SK-N-SH (cell line): ENCODE measurements at regions not wholly inside any gene's neighbourhood (a gene's known extent, or its start where the extent isn't known, plus 50 kb on each side); places are given as distances from the start of the nearest gene placed in this dataset.
A peak's percentile ranks its signal among the peaks of the same experiment; 100 is the strongest.

ENCODE experiments used
- CTCF ChIA-PET: fragments of 300-600, 350-600 bp; formaldehyde crosslinking; extraction: SDS; loops from one replicate; lab custom pipeline; 2021; lab: Yijun Ruan, JAX
- POLR2A ChIA-PET: fragments of 350-600 bp; sonication (Branson Sonifier 250); formaldehyde crosslinking; extraction: SDS; loops from one replicate; lab custom pipeline; 2020; ENCODE audit warnings: antibody characterized with exemption, inconsistent platforms; lab: Yijun Ruan, JAX
- DNase-seq: peaks from one replicate; pipeline ENCODE4 v3.0.0; 2012
- H2AFZ ChIP-seq: fragments of 200-600 bp; sonication (generic); 2 replicates; pipeline ENCODE4 v1.8.1; 2016; ENCODE audit warnings: antibody characterized with exemption, mild to moderate bottlenecking, low read depth
- H3F3A ChIP-seq: fragments of 200-600 bp; sonication (generic); replicated peaks from 2 replicates; pipeline ENCODE3; 2016; ENCODE audit warnings: antibody characterized with exemption, mild to moderate bottlenecking; ENCODE audit not compliant: insufficient read depth
- H3K27ac ChIP-seq, 2 experiments: fragments of 200-500 bp in 1 of 2; fragments of 200-600 bp in 1 of 2; sonication (Bioruptor generic) in 1 of 2; sonication (generic), shearing (Covaris generic) in 1 of 2; 2 replicates each; pipeline versions ENCODE4 v1.5.1 to v1.6.1; 2014 to 2016; ENCODE audit warnings: low read depth in 2 of 2, inconsistent platforms in 1 of 2, low read length in 1 of 2, mild to moderate bottlenecking in 1 of 2, mixed read lengths in 1 of 2
- H3K27me3 ChIP-seq: fragments of 200-600 bp; sonication (generic), shearing (Covaris generic); 2 replicates; pipeline ENCODE4 v1.6.1; 2016; ENCODE audit warnings: mixed run types; ENCODE audit not compliant: insufficient read depth
- H3K36me3 ChIP-seq, 2 experiments: fragments of 200-500 bp in 1 of 2; fragments of 200-600 bp in 1 of 2; sonication (Bioruptor generic) in 1 of 2; sonication (generic) in 1 of 2; replicated peaks in 1 of 2; 2 replicates each; pipeline versions ENCODE3 to v1.5.1; 2014 to 2016; ENCODE audit warnings: low read length in 1 of 2, mild to moderate bottlenecking in 1 of 2; ENCODE audit not compliant: insufficient read depth in 2 of 2, control insufficient read depth in 1 of 2
- H3K4me1 ChIP-seq, 2 experiments: fragments of 200-500 bp in 1 of 2; fragments of 200-600 bp in 1 of 2; sonication (Bioruptor generic) in 1 of 2; sonication (generic), shearing (Covaris generic) in 1 of 2; 2 replicates each; pipeline versions ENCODE4 v1.5.1 to v1.6.1; 2014 to 2016; ENCODE audit warnings: low read depth in 1 of 2, low read length in 1 of 2, mixed run types in 1 of 2; ENCODE audit not compliant: insufficient read depth in 2 of 2, control insufficient read depth in 1 of 2
- H3K4me2 ChIP-seq: fragments of 200-600 bp; sonication (generic), shearing (Covaris generic); 2 replicates; pipeline ENCODE4 v1.6.1; 2017; ENCODE audit warnings: mixed run types
- H3K4me3 ChIP-seq, 2 experiments: fragments of 200-500 bp in 1 of 2; fragments of 200-600 bp in 1 of 2; sonication (Bioruptor generic) in 1 of 2; sonication (generic), shearing (Covaris generic) in 1 of 2; 2 replicates each; pipeline versions ENCODE4 v1.5.1 to v1.8.1; 2014 to 2016; ENCODE audit warnings: low read depth in 2 of 2, inconsistent platforms in 1 of 2, low read length in 1 of 2, mild to moderate bottlenecking in 1 of 2, mixed read lengths in 1 of 2, moderate library complexity in 1 of 2
- H3K79me2 ChIP-seq: fragments of 200-600 bp; sonication (generic); 2 replicates; pipeline ENCODE4 v1.8.1; 2017; ENCODE audit warnings: mild to moderate bottlenecking; ENCODE audit not compliant: insufficient read depth
- H3K9ac ChIP-seq: fragments of 200-600 bp; sonication (generic); 2 replicates; pipeline ENCODE4 v1.6.1; 2017; ENCODE audit warnings: mixed run types
- H3K9me2 ChIP-seq: fragments of 200-600 bp; sonication (generic); 2 replicates; pipeline ENCODE4 v1.6.1; 2017; ENCODE audit warnings: mixed run types
- H3K9me3 ChIP-seq: fragments of 200-600 bp; sonication (generic); 2 replicates; pipeline ENCODE4 v1.6.1; 2017; ENCODE audit warnings: mixed run types, mild to moderate bottlenecking, moderate library complexity
- H4K20me1 ChIP-seq: fragments of 200-600 bp; sonication (generic); 2 replicates; pipeline ENCODE4 v1.6.1; 2017; ENCODE audit warnings: mild to moderate bottlenecking, mixed run types; ENCODE audit not compliant: insufficient read depth
- CHD2 ChIP-seq: fragments of 150-350 bp; IDR thresholded peaks from 2 replicates; pipeline ENCODE4 v1.6.1; 2018; ENCODE audit warnings: low read length; ENCODE audit not compliant: partially characterized antibody
- ELF1 ChIP-seq: IDR thresholded peaks from 2 replicates; pipeline ENCODE4 v1.4.0; 2012
- EP300 ChIP-seq, 2 experiments: IDR thresholded peaks; 2 replicates each; pipeline versions ENCODE4 v1.4.0 to v1.6.1; 2012; ENCODE audit warnings: borderline replicate concordance in 1 of 2, low read depth in 1 of 2, low read length in 1 of 2
- EZH2phosphoT487 ChIP-seq: fragments of 200-600 bp; sonication (generic); IDR thresholded peaks from 2 replicates; pipeline ENCODE4 v1.6.1; 2017; ENCODE audit warnings: low read depth, mixed run types, mild to moderate bottlenecking, antibody characterized with exemption, moderate library complexity, borderline replicate concordance
- FOXJ3 ChIP-seq: sonication (generic); formaldehyde crosslinking; IDR thresholded peaks from 2 replicates; pipeline ENCODE4 v1.5.1; 2020; ENCODE audit warnings: mild to moderate bottlenecking, missing genetic modification reagents
- FOXM1 ChIP-seq: IDR thresholded peaks from 2 replicates; pipeline ENCODE4 v1.4.0; 2012; ENCODE audit warnings: low read depth, mild to moderate bottlenecking
- GATA2 ChIP-seq: sonication (generic); formaldehyde crosslinking; IDR thresholded peaks from 2 replicates; pipeline ENCODE4 v1.5.0; 2020; ENCODE audit warnings: mild to moderate bottlenecking, missing genetic modification reagents
- JUND ChIP-seq: IDR thresholded peaks from 2 replicates; pipeline ENCODE4 v1.4.0; 2012
- MAX ChIP-seq: IDR thresholded peaks from 2 replicates; pipeline ENCODE4 v1.4.0; 2012; ENCODE audit warnings: low read depth
- MEF2A ChIP-seq: IDR thresholded peaks from 2 replicates; pipeline ENCODE4 v1.4.0; 2012; ENCODE audit warnings: low read depth, borderline replicate concordance
- NRF1 ChIP-seq: IDR thresholded peaks from 2 replicates; pipeline ENCODE4 v1.6.1; 2012; ENCODE audit warnings: low read depth, mild to moderate bottlenecking, low read length
- PBX3 ChIP-seq: IDR thresholded peaks from 2 replicates; pipeline ENCODE4; 2012
- RAD21 ChIP-seq: IDR thresholded peaks from 2 replicates; pipeline ENCODE4 v1.6.1; 2012; ENCODE audit warnings: mild to moderate bottlenecking, low read length
- RCOR1 ChIP-seq: fragments of 150-350 bp; IDR thresholded peaks from 2 replicates; pipeline ENCODE4 v1.6.1; 2017; ENCODE audit warnings: antibody characterized with exemption, low read length
- SIN3A ChIP-seq: IDR thresholded peaks from 2 replicates; pipeline ENCODE4 v1.6.1; 2012; ENCODE audit warnings: low read depth, mild to moderate bottlenecking, low read length, moderate library complexity, borderline replicate concordance
- SMC3 ChIP-seq: IDR thresholded peaks from 2 replicates; pipeline ENCODE4 v1.6.1; 2012; ENCODE audit warnings: low read depth, low read length, improper control_type of control experiment
- TCF12 ChIP-seq: IDR thresholded peaks from 2 replicates; pipeline ENCODE4 v1.4.0; 2012
- YY1 ChIP-seq: IDR thresholded peaks from 2 replicates; pipeline ENCODE4 v1.4.0; 2012; ENCODE audit warnings: low read depth, mild to moderate bottlenecking
- WGBS: methylation state at CpG from one replicate; pipeline ENCODE4 v1.1.6; 2017; ENCODE audit warnings: low lambda C conversion rate; 5-methylcytosine and 5-hydroxymethylcytosine counted together
- TF ChIP-seq, protein P1 (sequence below): IDR thresholded peaks from 2 replicates; pipeline ENCODE4 v1.4.0; 2012; ENCODE audit warnings: low read depth, borderline replicate concordance
- TF ChIP-seq, protein P2 (sequence below): IDR thresholded peaks from 2 replicates; pipeline ENCODE4 v1.4.0; 2012; ENCODE audit warnings: low read depth, borderline replicate concordance

GRCh38 chrX:46311581-46312120 lies 233.6 kb downstream of the ZNF674 start:
- Histone ChIP-seq H3K9me2 (no peaks in the 10 kb centered on the region), H3K4me1 (peaks cover 0 to 6% of the 10 kb centered on the region in 2 experiments; a peak in 1 of 4 replicates), H3K4me2 (0 out of 2 replicates have a peak overlapping the region, but pooled peaks have one; percentile 12), H3K27ac (peak overlapping the region in 1 of 2 experiments; percentile 8; a peak in 1 of 4 replicates), H3K9ac (no peak overlapping the region), H4K20me1 (no peaks in the 10 kb centered on the region), H3K4me3 (no peak overlapping the region), H3K27me3 (no peaks in the 10 kb centered on the region), H2AFZ (no peak overlapping the region)
- CTCF ChIA-PET: no interaction called here
- DNase-seq: no peak
- 15% methylated on average over 4 of the region's 4 CpGs for WGBS
- TF ChIP-seq JUND (no peak), RCOR1 (no peak), GATA2 (no peak), CHD2 (no peak), SMC3 (no peak), ELF1 (no peak), MAX (no peak), EZH2phosphoT487 (no peak), YY1 (no peak)
- TF ChIP-seq, protein P1, sequence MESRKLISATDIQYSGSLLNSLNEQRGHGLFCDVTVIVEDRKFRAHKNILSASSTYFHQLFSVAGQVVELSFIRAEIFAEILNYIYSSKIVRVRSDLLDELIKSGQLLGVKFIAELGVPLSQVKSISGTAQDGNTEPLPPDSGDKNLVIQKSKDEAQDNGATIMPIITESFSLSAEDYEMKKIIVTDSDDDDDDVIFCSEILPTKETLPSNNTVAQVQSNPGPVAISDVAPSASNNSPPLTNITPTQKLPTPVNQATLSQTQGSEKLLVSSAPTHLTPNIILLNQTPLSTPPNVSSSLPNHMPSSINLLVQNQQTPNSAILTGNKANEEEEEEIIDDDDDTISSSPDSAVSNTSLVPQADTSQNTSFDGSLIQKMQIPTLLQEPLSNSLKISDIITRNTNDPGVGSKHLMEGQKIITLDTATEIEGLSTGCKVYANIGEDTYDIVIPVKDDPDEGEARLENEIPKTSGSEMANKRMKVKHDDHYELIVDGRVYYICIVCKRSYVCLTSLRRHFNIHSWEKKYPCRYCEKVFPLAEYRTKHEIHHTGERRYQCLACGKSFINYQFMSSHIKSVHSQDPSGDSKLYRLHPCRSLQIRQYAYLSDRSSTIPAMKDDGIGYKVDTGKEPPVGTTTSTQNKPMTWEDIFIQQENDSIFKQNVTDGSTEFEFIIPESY: no peak
- TF ChIP-seq, all 33 proteins: peak for 0
- POLR2A ChIA-PET: no interaction called here
- Histone ChIP-seq H3K9me3 (no peaks in the 10 kb centered on the region), H3K79me2 (no peaks in the 10 kb centered on the region), H3F3A (no peaks in the 10 kb centered on the region), H3K36me3 (no peaks in the 10 kb centered on the region)

GRCh38 chrX:46310815-46311497 lies 234.3 kb downstream of the ZNF674 start:
- no peaks in the 10 kb centered on the region for H3K9me2 ChIP-seq
- no peaks in the 10 kb centered on the region for H4K20me1 ChIP-seq
- no peaks in the 10 kb centered on the region for H3K27me3 ChIP-seq
- no peak for TF ChIP-seq PBX3
- no peak for TF ChIP-seq MEF2A
- no peak for TF ChIP-seq EZH2phosphoT487
- no peak for TF ChIP-seq NRF1
- TF ChIP-seq FOXM1: no peak
- TF ChIP-seq FOXJ3 (CRISPR knock-in tag): no peak
- no peak for TF ChIP-seq GATA2
- TF ChIP-seq TCF12: no peak
- TF ChIP-seq ELF1: no peak
- no peak for TF ChIP-seq EP300 (IDR thresholded peaks at IDR 0.05; ENCODE audit: borderline replicate concordance in 1 of 2, low read depth in 1 of 2, low read length in 1 of 2)
- no peak for TF ChIP-seq JUND
- TF ChIP-seq, protein P2, sequence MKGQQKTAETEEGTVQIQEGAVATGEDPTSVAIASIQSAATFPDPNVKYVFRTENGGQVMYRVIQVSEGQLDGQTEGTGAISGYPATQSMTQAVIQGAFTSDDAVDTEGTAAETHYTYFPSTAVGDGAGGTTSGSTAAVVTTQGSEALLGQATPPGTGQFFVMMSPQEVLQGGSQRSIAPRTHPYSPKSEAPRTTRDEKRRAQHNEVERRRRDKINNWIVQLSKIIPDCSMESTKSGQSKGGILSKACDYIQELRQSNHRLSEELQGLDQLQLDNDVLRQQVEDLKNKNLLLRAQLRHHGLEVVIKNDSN: no peak
- TF ChIP-seq RAD21: no peak
- TF ChIP-seq, protein P1: no peak
- no peak for TF ChIP-seq RCOR1
- TF ChIP-seq SIN3A: no peak
- CTCF ChIA-PET: no interaction called here
- POLR2A ChIA-PET: no interaction called here
- peaks cover 0 to 4% of the 10 kb centered on the region in 2 experiments; a peak in 1 of 4 replicates for H3K4me1 ChIP-seq
- H3K4me3 ChIP-seq: no peak overlapping the region
- no peak for DNase-seq
- no peak overlapping the region for H3K9ac ChIP-seq
- 35% methylated on average over 4 of the region's 4 CpGs for WGBS
- no peak overlapping the region for H3K27ac ChIP-seq
- peaks cover under 1% of the 10 kb centered on the region; the same call in 1 of the 2 replicates for H3K9me3 ChIP-seq
- no peaks in the 10 kb centered on the region for H3K79me2 ChIP-seq
- H2AFZ ChIP-seq: no peak overlapping the region
- H3K4me2 ChIP-seq: peak overlapping the region; percentile 12; the same call in 1 of the 2 replicates
- no peaks in the 10 kb centered on the region for H3K36me3 ChIP-seq
- H3F3A ChIP-seq: no peaks in the 10 kb centered on the region
